ENCODE measurements at regions not wholly inside any gene's neighbourhood (a gene's known extent, or its start where the extent isn't known, plus 50 kb on each side); places are given as distances from the start of the nearest gene placed in this dataset.
A peak's percentile ranks its signal among the peaks of the same experiment; 100 is the strongest.
"Not testable (repeated sequence)": the region's sequence is repeated elsewhere in the genome, so short reads cannot be mapped to it uniquely, and the experiment has no call there.

DNA sequence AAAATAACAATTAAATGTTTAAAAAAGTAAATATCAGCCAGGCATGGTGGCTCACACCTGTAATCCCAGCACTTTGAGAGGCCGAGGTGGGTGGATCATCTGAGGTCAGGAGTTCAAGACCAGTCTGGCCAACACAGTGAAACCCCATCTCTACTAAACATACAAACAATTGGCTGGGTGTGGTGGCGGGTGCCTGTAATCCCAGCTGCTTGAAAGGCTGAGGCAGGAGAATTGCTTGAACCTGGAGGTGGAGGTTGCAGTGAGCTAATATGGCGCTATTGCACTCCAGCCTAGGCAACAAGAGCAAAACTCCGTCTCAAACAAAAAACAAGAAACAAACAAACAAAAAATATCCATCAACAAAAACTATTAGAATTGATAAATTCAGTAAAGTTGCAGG is 77.5 kb downstream of the SNX5 start:
- not testable (repeated sequence) for DNase-seq (ENCODE audit: low spot score)

DNA sequence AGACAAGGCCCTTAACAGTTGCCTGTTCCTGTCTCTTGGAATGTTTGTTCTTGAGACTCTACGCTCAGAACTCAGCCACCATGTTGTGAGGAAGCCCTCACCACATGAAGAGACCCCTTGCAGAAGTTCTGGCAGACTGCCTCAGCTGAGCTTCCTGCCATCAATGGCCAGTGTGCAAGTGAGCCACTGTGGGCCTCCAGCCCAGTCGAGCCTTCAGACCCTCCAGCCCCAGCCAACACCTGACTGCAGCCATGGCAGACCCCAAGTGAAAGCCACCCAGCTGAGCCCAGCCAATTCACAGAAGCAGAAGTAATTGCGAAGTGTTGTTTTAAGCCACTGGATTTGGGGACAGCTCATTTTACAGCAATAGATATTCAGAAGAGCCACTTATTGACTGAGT is 78.3 kb downstream of the SNX5 start:
- no peak for DNase-seq (ENCODE audit: low spot score)

DNA sequence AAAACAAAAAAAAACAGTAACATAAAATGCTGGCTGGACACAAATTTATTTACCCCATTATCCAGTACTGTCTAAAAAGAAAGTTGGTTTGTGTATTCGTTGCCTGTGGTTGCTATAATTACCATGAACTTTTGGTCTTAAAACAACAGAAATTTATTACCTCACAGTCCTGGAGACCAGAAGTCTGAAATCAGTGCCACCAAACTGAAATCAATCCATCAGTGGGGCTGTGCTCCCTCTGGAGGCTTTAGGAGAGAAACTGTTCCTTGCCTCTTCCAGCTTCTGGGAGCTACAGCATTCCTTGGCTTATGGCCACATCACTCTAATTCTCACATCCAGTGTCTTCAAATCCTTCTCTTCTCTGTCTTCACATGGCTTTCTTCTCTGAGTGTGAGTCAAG is 79.4 kb downstream of the SNX5 start:
- no peak for DNase-seq (ENCODE audit: low spot score)

DNA sequence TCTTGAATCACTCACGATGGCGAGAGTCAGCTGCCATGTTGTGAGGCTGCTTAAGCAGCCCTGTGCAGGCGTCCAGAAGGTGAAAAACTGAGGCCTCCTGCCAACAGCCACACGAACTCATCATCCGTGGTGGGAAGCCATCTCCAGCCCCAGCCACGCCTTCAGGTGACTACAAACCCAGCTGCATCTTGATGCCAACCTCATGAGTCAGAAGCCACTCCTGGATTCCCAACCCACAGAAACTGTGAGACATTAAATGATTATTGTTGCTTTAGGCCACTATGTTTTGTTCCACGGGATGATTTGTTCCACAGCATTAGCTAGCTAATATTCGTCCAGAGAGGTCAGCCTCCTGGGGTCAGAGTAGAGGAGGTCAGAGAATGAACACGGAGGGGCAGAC is 80.5 kb downstream of the SNX5 start:
- no peak for DNase-seq (ENCODE audit: low spot score)

DNA sequence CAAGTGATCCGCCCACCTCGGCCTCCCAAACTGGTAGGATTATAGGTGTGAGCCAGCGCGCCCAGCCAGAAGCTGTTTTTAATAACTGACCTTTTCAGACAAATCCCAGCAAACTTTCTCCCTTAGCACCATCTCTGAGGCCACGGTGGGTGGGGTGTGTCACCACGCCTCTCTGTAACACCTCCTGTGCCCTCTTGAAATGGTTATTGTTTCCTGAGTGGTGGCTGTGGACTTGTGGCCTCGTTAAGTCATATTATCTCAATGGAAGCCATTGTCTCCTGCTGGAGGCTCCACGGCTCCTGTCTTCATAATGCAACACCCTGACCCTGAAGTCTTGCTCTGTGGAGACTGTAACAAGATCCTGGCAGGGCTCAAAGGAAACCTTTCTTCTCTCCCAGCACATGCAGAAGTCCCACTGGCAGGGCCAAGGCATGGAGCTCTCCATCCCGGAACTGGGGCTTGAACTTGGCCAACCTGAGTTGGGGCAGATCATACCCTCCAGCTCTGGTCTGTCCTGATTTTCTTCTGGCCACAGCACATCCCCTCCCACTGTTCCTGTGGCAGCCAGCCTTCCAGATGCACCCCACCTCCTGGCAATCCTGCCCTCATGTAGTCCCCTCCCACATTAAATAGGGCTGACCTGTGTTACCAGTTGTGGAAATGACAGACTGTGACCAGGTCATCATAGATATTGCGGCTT is 81.1 kb downstream of the SNX5 start:
- no peak for DNase-seq (ENCODE audit: low spot score)

DNA sequence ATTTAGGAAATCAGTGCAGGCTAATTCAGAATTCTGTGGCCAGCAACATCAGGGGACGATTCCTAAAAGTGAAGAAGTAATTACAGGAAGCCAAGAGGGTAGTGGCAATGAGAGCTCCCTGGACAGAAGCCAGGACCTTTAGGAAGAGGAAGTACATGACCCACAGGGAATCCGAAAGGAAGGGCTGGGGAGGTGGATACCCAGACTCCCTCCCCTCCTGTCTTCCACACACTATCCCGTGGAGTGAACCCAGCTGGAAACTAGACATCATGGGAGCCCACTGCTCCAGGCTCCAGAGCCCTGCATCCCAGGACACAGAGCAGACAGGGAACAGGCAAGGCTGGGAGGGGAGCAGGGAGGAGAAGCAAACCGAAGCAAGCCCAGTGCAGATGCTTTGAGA is 83.0 kb downstream of the SNX5 start:
- DNase-seq (ENCODE audit: low spot score), result peak; percentile 43

DNA sequence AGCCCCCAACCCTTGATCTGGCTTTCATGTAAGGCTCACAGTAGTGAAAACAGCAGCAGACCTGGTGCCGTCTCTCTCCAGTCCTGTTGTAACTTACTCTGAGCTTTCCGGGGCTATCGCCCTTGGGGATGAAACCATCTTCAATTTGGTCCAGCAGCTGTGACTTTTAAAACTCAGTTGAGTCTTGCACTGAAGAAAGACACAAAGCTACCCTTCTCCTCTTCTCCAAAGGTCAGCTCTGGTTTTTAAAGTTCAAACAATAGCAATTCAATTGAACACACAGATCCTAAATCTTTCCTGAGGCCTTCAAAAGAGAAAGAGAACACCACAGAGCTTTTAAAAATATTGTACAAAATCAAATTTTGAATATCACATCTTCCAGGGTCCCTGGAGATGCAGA is 83.5 kb downstream of the SNX5 start:
- no peak for DNase-seq (ENCODE audit: low spot score)

DNA sequence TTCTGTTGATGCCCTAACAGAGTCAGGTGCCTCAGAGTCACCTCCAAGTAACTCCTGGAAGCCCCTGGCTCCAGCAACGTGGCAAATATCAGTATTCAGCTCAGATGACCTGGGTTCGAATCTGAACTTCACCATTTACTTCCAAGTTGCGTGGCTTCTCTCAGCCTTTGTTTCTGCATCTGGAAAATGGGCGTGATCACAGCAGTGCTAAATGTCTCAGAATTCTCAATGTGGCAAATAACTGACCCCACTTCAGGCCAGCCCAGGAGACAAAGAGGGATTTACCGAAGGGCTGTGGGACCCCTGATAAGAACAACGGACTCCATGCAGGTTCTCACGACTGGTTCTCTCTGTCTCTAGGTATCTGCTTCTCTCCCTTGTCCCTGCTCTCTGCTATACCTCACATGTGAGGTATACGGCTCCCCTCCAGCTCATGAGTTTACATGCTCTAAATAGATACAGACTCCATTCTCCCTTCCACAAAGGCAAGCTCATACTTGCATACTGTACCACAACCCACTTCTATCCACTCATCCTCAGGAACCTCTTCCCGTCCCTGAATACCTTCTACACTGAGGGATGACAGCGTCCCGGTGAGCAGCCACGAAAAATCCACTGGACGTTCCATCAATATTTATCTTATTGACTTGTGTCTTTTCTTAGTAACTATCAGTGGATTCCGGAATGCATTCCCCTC is 84.1 kb downstream of the SNX5 start:
- no peak for DNase-seq (ENCODE audit: low spot score)

DNA sequence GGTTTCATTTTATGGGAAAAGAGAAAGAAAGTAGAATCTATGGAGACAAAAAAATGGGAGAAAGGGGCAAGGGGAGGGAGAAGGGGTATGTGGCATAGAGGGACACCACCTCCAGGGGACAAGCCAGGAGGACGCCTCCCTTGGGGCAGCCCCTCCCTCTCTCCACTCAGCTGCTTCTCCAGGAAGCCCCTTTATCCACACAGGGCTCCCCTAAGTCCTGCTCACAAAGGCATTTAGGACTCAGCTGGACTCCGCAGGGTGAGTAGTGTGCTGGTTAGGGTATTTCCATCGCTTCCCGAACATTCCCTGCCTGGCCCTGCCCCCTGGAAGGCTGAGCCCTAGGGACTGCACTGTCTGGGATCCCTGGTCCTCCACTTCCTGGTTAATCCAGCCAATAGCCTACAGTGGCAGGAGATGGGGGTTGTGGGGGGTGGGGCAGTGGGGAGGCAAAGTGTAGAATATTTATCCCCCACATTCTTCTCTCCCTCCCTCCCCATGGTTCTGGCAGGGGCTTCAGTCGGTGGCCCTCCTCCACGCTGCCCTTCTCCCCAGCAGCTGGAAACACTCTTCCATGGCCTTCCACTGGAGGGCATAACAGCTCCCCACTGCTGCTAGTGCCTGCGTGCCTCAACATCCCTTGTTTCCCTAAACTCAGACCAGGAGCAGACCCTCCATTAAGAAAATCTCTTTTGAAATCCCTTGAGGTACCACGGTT is 84.8 kb downstream of the SNX5 start:
- no peak for DNase-seq (ENCODE audit: low spot score)

DNA sequence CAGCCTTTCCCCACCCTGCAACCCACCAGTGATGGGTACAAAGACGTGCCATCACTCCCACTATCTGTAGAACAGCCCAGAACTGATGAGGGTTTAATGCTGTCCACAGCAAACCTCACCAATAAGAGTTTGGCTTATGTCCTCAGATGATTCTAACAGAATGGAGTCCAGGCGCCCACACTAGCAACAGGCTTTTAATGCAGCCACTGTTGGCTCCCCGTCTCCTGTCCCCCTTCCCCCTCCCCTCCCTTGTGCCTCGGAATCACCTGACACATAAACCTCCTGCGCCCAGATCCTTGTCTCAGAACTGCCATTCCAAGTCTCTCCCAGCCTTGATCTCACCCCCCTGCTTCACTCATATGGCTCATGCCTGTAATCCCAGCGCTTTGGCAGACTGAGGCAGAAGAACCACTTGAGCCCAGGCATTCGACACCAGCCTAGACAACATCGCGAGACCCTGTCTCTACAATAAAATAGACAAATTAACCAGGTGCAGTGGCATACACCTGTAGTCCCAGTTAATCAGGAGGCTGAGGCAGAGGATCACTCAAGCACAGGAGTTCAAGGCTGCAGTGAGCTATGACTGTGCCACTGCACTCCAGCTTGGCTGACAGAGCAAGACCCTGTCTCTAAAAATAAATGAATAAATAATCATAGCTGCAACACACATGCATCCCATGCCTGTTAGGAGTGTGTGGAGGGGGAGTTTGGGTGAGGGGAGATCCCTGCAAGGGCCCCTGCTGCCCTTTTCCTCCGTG is 85.6 kb downstream of the SNX5 start:
- no peak for DNase-seq (ENCODE audit: low spot score)

DNA sequence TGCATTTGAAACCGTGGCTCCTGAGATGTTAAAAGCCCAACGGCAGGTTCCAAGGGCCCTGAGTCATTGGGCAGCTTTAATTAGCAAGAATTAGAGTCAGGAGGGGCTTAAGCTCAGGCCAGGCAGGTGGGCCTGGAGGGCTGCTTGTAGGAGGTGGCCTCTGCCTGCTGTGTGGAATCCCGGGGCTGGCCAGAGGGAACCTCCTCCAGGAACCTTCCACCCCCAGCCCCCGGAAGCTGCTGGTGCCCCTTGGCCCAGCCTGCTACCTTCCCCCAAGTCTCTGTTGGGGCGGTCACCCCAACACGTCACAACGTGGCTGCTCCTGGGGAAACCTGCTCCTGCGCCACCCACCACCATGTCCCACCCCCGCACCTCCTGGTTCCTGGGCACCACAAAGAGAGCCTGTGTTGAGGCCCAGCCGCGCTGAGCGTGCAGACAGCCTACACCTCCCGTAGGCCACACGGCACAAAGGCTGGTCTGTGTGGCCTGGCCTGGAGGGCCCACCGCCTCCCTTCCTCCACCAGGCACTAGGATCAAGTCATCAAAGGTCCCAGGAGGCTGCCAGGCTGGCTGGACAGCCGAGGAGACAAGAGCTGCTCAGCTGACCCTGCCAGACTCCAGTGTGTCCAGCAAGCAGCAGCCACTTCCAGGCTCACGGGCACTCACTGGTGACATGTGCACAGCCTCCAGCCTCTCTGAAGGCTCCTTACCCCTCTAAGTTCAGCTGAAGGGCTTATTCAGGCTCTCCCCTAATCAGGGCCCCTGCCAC is 86.3 kb downstream of the SNX5 start:
- DNase-seq (ENCODE audit: low spot score), result peak; percentile 61

DNA sequence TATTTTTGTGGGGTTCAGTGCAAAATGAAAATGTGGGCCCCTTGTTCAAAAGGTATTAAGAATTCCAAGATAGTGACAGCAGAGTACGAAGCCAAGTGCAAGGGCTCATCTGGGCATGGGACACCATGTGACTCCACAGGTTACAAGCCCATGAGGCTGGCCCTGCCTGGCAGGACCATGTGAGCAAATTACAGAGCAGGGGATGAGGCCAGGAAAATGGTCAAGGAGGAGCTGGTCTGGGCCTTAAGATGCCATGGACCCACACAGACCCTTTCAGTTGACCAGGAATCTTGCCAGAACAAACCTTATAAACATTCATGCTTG is 86.9 kb downstream of the SNX5 start:
- DNase-seq (ENCODE audit: low spot score), result no peak

DNA sequence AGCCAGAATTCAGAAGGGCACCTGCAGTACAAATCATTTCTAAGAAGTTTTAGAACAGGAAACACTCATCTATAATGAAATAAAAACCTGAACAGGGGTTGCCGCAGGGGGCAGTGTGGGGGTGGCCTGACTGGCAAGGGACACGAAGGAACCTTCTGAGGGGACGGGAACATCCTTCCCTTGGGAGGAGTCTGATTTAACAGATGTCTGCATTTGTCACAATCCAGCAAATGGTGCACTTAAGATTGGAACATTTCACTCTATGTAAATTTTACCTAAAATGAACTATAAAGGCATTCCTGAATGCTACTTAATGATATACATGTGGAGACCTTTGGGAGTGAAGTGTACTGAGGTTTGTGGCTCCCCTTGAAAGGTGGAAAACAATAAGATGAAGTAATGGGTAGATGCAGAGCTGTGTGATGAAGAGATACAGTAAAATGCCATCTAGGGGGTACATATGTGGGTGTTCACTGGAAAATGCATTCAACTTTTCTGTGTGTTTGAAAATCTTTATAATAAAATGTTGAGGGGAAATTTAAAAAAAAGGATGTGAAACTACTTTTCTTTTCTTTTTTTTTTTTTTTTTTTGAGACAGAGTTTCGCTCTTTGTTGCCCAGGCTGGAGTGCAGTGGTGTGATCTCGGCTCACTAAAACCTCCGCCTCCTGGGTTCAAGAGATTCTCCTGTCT is 89.5 kb downstream of the SNX5 start:
- DNase-seq (ENCODE audit: low spot score), result no peak

DNA sequence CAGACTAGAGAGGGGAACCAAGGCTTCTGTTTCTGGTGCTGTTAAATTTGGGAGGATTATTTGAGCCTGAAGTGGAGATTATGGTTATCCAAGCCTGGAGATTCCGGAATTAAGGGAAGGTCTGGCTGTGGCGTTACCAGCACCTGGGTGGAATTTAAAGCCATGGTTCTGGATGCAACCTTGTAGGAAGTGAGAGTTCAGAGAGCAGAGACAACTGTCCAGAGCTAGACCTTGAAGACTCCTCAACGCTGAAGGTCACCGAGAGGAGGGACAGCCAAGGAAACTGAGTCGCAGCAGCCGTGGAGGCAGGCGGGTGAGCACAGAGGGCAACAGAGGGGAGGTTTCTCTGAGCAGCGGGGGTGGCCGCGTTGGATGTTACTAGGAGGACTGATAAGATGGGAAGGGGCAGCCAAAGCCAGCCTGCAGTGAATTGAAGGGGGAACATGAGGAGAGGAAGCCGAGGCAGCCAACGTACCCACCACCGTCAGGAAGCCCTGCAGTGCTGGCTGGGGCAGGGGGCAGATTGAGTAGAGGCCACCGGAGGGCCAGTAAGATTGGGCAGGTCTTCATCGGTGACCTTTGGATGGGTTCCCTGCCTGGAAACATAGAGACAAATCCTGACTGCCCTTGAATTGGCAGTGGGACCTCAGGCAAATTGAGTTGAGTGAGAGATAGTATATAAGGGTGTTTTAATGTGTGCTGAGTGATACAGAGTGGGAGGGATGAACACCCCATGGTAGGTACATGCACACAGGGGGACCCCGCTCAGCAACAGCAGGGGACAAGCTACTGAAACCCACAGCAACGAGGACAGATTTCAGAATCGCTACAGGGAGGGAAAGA is 90.3 kb downstream of the SNX5 start:
- no peak for DNase-seq (ENCODE audit: low spot score)

DNA sequence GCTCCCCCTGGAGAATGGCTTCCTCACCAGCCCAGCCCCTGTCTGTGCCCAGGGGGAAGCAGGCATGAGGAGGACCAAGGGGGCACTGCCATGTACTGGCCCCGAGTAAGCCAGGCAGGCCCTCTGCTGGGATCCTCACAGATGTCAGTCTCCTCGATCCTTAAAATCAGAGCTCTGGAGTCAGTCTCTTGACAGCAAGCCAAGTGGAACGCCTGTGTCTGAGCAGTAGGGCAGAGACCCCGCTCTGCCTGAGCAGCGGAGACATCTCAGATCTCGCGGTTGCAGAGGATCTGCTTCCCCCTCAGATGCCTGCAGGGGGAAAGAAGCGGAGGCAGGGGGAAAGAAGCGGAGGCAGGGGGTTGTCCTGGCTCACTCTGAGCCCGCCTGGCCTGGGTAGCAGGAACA is 92.6 kb downstream of the SNX5 start:
- no peak for DNase-seq (ENCODE audit: low spot score)

DNA sequence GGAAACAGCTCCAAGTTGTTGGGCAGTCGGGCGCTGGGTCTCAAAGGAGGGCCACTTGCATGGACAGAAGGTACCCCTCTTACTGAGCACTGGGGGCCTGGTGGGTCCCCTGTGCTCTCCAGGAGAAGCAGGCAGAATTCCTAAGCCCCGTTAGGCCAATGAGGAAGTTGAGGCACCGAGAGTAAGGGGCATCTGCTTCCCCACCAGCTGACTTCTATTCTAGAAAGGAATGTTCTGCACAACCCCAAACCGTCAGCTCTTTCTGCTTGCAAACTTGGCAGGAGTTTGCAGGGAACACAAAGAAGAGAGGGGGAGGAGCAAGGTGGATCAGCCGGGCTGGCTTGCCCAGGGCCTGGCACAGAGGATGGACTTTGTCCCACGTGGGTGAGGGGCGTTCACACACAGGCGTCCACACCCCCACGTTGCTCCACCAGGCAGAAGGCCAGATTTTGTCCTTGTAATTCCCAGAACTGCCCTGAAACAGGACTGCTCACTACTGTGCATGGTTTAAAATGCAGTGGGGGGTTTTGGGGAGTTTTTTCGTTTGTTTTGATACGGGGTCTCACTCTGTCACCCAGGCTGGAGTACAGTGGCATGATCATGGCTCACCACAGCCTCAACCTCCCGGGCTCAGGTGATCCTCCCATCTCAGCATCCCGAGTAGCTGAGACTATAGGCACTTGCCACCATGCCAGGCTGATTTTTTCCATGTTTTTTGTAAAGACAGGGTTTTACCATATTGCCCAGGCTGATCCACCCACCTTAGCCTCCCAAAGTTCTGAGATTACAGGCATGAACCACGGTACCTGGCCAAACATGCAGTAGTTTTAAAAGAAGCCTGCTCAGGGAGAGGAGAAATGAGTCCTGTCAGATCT is 93.3 kb downstream of the SNX5 start:
- DNase-seq (ENCODE audit: low spot score), result peak; percentile 75

DNA sequence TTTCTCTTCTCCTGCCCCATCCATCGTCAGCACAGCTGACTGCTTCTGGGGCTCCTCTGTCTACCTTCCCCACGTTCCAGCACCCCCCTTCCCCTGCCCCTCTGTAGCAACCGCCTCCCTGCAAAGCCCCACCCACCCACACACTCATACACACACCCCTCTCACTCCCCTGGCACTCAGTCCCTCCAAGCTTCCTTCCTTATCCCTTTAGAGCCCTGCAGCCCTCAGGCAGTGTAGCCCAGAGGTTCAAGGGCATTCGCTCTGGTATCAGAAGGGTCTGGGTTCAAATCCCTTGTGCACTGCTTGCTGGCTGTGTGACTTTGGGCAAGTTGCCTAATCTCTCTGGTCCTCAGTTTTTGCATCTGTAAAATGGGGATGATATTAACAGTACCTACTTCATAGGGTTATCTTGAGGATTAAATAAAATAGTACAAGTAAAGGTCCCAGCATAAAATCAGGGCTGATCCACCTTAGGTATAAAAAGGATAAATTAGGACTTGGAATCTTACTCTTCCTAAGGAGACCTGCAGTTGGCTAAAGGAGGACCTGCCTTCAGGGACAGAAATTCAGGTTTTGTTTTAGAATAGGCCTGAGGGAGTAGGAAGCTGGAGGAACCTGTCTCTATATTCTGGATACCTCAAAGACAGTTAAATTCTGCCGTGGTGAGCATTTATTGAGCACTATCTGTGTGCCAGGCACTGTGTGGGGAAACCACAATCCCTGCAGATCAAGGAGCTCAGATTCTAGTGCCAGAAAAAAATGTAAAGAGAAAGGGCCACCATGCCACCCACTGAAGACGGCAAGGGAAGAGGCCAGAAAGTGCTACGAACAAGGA is 94.1 kb downstream of the SNX5 start:
- no peak for DNase-seq (ENCODE audit: low spot score)

Measured in Ammon's horn (tissue), 1 donor.